CD4-positive, alpha-beta T cell treated with Interleukin-2 at 100 ng/mL for 4 hours (primary cell): ENCODE measurements at regions not wholly inside any gene's neighbourhood (a gene's known extent, or its start where the extent isn't known, plus 50 kb on each side); places are given as distances from the start of the nearest gene placed in this dataset.

ENCODE experiments used
- DNase-seq: peaks from one replicate; pipeline ENCODE4 v3.0.0-alpha.2; 2020; ENCODE audit warnings: low spot score

GRCh38 chr2:146666340-146666739 is 1178.5 kb upstream of the ACVR2A start:
- no peak for DNase-seq

- no peak for DNase-seq
Measured at GRCh38 chr2:146665800-146666199, 1179.0 kb upstream of the ACVR2A start.

GRCh38 chr2:146661473-146662096 is 1183.2 kb upstream of the ACVR2A start:
- DNase-seq: no peak

GRCh38 chr2:146659976-146660375 is 1184.9 kb upstream of the ACVR2A start:
- DNase-seq: no peak

GRCh38 chr2:146652311-146652710 is 1192.5 kb upstream of the ACVR2A start:
- DNase-seq: no peak

GRCh38 chr2:146651361-146651760 is 1193.5 kb upstream of the ACVR2A start:
- DNase-seq: no peak

GRCh38 chr2:146642066-146642465 is 1202.8 kb upstream of the ACVR2A start:
- DNase-seq: no peak

GRCh38 chr2:146634230-146635097 is 1210.4 kb upstream of the ACVR2A start:
- DNase-seq: no peak

- no peak for DNase-seq
Measured at GRCh38 chr2:146633159-146633558, 1211.7 kb upstream of the ACVR2A start.

- DNase-seq: no peak
Measured at GRCh38 chr2:146632707-146633106, 1212.1 kb upstream of the ACVR2A start.

- no peak for DNase-seq
Measured at GRCh38 chr2:146624430-146625160, 1220.2 kb upstream of the ACVR2A start.

GRCh38 chr2:146623771-146624170 is 1221.1 kb upstream of the ACVR2A start:
- DNase-seq: no peak

- DNase-seq: no peak
Measured at GRCh38 chr2:146621656-146622055, 1223.2 kb upstream of the ACVR2A start.

- DNase-seq: no peak
Measured at GRCh38 chr2:146615778-146616177, 1229.1 kb upstream of the ACVR2A start.

GRCh38 chr2:146608490-146608889 is 1236.3 kb upstream of the ACVR2A start:
- no peak for DNase-seq

GRCh38 chr2:146604521-146604920 is 1240.3 kb upstream of the ACVR2A start:
- DNase-seq: no peak

GRCh38 chr2:146602856-146603255 is 1242.0 kb upstream of the ACVR2A start:
- no peak for DNase-seq

GRCh38 chr2:146602383-146602782 is 1242.4 kb upstream of the ACVR2A start:
- DNase-seq: no peak

- no peak for DNase-seq
Measured at GRCh38 chr2:146598791-146599190, 1246.0 kb upstream of the ACVR2A start.

- DNase-seq: no peak
Measured at GRCh38 chr2:146597291-146597690, 1247.5 kb upstream of the ACVR2A start.

GRCh38 chr2:146591908-146592307 is 1252.9 kb upstream of the ACVR2A start:
- DNase-seq: no peak

- DNase-seq: no peak
Measured at GRCh38 chr2:146587291-146587713, 1257.5 kb upstream of the ACVR2A start.

- DNase-seq: no peak
Measured at GRCh38 chr2:146584316-146584715, 1260.5 kb upstream of the ACVR2A start.
